Activated naive CD4-positive, alpha-beta T cell treated with anti-CD3 and anti-CD28 coated beads, Interleukin-2, amount 50 U/mL, for 24 hours (primary cell): ENCODE measurements at regions not wholly inside any gene's neighbourhood (a gene's known extent, or its start where the extent isn't known, plus 50 kb on each side); places are given as distances from the start of the nearest gene placed in this dataset.

ENCODE experiments used
- H3K27ac Mint-ChIP-seq: one replicate; pipeline ENCODE4 v1.8.0; 2021; ENCODE audit warnings: mild to moderate bottlenecking, mixed read lengths
- H3K27me3 Mint-ChIP-seq: one replicate; pipeline ENCODE4 v1.8.0; 2021; ENCODE audit warnings: mixed read lengths
- H3K36me3 Mint-ChIP-seq: one replicate; pipeline ENCODE4 v1.8.0; 2021; ENCODE audit warnings: mixed read lengths
- H3K4me1 Mint-ChIP-seq: one replicate; pipeline ENCODE4 v1.8.0; 2021; ENCODE audit warnings: mixed read lengths
- H3K4me3 Mint-ChIP-seq: one replicate; pipeline ENCODE4 v1.8.0; 2021; ENCODE audit warnings: mild to moderate bottlenecking, mixed read lengths
- H3K9me3 Mint-ChIP-seq: one replicate; pipeline ENCODE4 v1.8.0; 2021; ENCODE audit warnings: mixed read lengths

GRCh38 chr2:21411741-21412140 lies 288.0 kb downstream of the TDRD15 start:
- H3K9me3 Mint-ChIP-seq: peaks cover 11% of the 10 kb centered on the region
- no peak overlapping the region for H3K27ac Mint-ChIP-seq
- H3K27me3 Mint-ChIP-seq: no peaks in the 10 kb centered on the region
- H3K4me3 Mint-ChIP-seq: no peak overlapping the region
- no peaks in the 10 kb centered on the region for H3K4me1 Mint-ChIP-seq
- no peaks in the 10 kb centered on the region for H3K36me3 Mint-ChIP-seq

DNA sequence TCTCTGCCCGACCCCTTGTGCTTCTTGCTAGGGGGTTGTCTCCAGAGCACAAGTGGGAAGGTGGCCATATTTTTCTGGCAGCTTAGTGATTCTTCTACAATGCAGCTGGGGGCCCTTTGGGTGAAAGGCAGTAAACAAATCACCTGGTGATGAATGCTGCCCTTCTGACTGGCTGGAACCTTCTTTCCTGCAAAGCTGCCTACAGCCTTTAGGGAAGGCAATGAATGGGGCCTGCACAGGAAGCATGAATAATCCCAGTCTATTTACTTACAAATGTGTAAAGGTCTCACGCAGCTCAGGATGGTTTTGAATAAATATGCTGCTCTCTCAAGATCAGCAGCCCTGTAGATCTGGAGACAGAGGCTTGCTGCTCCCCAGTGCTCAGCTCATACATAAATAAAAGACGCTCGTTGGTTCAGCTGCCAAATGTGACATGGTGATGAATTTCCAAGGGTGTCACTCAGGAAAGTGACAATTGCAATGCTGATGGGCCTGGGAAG lies 289.2 kb downstream of the TDRD15 start:
- peaks cover 11% of the 10 kb centered on the region for H3K9me3 Mint-ChIP-seq
- H3K27ac Mint-ChIP-seq: no peak overlapping the region
- H3K4me1 Mint-ChIP-seq: no peaks in the 10 kb centered on the region
- no peaks in the 10 kb centered on the region for H3K27me3 Mint-ChIP-seq
- H3K4me3 Mint-ChIP-seq: no peak overlapping the region
- no peaks in the 10 kb centered on the region for H3K36me3 Mint-ChIP-seq

DNA sequence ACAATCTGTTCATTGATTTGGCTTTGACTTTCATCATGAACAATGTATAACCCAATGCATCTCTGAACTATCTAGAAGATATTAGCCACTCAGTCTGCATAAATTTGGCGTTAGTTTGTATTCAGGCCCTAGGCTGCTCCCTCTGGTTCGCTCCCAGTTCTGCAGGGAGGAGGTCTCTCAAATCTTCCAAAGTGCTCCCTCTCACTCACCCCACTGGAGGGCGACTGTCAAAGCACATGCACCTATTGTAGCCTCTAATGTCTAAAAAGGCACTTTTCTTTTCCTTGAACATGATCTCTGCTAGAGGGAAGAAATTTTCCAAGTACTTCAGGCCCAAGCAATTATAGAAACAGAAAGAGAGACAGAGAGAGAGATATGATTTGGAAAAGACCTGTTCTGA lies 291.5 kb downstream of the TDRD15 start:
- Mint-ChIP-seq H3K4me1 (no peaks in the 10 kb centered on the region), H3K36me3 (no peaks in the 10 kb centered on the region), H3K27me3 (no peaks in the 10 kb centered on the region), H3K9me3 (peaks cover 11% of the 10 kb centered on the region), H3K4me3 (no peak overlapping the region), H3K27ac (no peak overlapping the region)

- H3K27ac Mint-ChIP-seq: no peak overlapping the region
- no peak overlapping the region for H3K4me3 Mint-ChIP-seq
- no peaks in the 10 kb centered on the region for H3K36me3 Mint-ChIP-seq
- peaks cover 11% of the 10 kb centered on the region for H3K9me3 Mint-ChIP-seq
- H3K4me1 Mint-ChIP-seq: no peaks in the 10 kb centered on the region
- no peaks in the 10 kb centered on the region for H3K27me3 Mint-ChIP-seq
Observed at GRCh38 chr2:21416226-21416625, 292.5 kb downstream of the TDRD15 start.

DNA sequence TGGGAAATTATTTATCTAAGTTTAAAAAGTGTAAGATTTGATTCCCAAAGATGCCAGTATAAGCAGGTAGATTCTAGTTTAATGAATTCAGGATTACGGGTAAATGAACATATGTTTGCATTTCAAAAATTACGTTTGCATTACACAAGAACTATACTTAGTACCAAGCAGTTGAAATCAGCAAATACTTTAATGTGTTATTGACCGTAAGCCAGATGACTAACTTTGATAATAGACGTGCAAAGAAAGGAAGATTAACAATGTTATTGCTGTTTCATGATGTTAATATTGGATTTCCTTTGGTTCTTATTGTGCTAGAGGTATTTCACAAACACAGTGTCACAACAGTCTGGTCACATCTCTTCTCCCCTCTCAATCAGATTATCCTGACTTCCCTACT lies 294.7 kb downstream of the TDRD15 start:
- H3K36me3 Mint-ChIP-seq: no peaks in the 10 kb centered on the region
- H3K27me3 Mint-ChIP-seq: no peaks in the 10 kb centered on the region
- H3K4me1 Mint-ChIP-seq: no peaks in the 10 kb centered on the region
- H3K4me3 Mint-ChIP-seq: no peak overlapping the region
- H3K27ac Mint-ChIP-seq: no peak overlapping the region
- H3K9me3 Mint-ChIP-seq: peaks cover 11% of the 10 kb centered on the region

GRCh38 chr2:21420553-21421335 lies 297.0 kb downstream of the TDRD15 start:
- Mint-ChIP-seq H3K36me3 (no peaks in the 10 kb centered on the region), H3K27me3 (no peaks in the 10 kb centered on the region), H3K4me1 (no peaks in the 10 kb centered on the region), H3K4me3 (no peak overlapping the region), H3K27ac (no peak overlapping the region), H3K9me3 (peaks cover 5% of the 10 kb centered on the region)

DNA sequence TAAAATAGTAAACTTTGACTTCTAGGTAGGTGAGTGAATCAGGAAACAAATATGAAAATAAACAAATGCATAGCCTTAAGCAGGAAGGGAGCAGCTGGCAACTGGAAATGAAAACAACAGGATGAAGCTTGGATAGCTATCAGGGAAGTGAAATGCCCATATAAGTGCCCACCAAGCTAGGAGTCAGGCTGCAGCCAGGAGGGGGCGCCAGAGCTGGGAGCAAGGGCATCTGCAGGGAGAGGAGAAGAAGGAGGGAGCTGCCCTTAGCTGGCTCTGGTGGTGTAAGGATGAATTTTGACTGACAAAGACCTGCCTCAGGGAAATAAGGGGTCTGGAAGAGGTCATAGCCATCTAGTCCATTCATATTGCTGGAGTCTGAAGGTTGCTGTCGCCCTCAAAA lies 298.3 kb downstream of the TDRD15 start:
- no peaks in the 10 kb centered on the region for H3K27me3 Mint-ChIP-seq
- H3K9me3 Mint-ChIP-seq: peaks cover 5% of the 10 kb centered on the region
- no peak overlapping the region for H3K27ac Mint-ChIP-seq
- no peaks in the 10 kb centered on the region for H3K4me1 Mint-ChIP-seq
- no peak overlapping the region for H3K4me3 Mint-ChIP-seq
- H3K36me3 Mint-ChIP-seq: no peaks in the 10 kb centered on the region

DNA sequence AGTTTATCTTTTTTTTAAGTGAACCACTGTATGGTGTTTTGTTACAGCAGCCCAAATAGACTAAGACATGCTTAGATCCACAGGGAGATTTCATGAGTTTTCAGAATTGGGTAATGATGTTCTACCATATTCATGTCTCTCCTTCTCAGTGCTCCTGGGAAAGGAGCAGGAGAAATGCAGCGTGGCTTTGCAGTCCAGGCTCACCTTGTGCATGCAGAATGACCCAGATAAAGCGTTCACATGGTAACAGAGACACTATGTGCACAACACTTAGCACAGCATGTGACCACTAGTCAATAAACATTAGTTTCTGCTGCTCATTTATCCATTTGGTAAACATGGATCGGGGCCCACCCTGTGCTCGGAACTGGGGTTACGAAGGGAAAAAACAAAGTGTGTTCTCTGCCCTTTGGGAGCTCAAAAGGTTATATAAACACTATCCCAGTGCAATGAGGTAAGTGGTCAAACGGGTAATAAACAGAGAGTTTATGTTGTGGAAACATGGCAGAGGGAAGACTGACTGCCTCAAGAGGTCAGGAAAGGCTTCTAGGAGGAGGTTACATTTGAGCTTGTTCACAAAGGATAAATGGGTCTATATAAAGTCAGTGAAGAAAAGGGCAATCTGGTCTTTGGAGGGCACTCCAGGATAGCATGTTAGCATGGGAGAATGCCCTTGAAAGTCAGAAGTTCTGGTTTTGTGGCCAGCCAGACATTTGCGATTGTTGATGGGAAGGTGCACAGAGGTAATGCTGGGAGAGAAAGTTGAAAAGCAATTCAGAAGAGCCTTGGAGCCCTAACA lies 299.2 kb downstream of the TDRD15 start:
- Mint-ChIP-seq H3K27ac (no peak overlapping the region), H3K9me3 (peaks cover 5% of the 10 kb centered on the region), H3K4me3 (no peak overlapping the region), H3K27me3 (no peaks in the 10 kb centered on the region), H3K4me1 (no peaks in the 10 kb centered on the region), H3K36me3 (no peaks in the 10 kb centered on the region)

- no peaks in the 10 kb centered on the region for H3K36me3 Mint-ChIP-seq
- no peak overlapping the region for H3K4me3 Mint-ChIP-seq
- no peak overlapping the region for H3K27ac Mint-ChIP-seq
- no peaks in the 10 kb centered on the region for H3K4me1 Mint-ChIP-seq
- H3K9me3 Mint-ChIP-seq: peaks cover 5% of the 10 kb centered on the region
- no peaks in the 10 kb centered on the region for H3K27me3 Mint-ChIP-seq
Observed at GRCh38 chr2:21423854-21424253, 300.1 kb downstream of the TDRD15 start.

GRCh38 chr2:21424375-21424774 lies 300.6 kb downstream of the TDRD15 start:
- no peaks in the 10 kb centered on the region for H3K4me1 Mint-ChIP-seq
- no peaks in the 10 kb centered on the region for H3K27me3 Mint-ChIP-seq
- no peak overlapping the region for H3K27ac Mint-ChIP-seq

GRCh38 chr2:21427606-21428005 lies 303.8 kb downstream of the TDRD15 start:
- no peaks in the 10 kb centered on the region for H3K4me1 Mint-ChIP-seq
- peaks cover 6% of the 10 kb centered on the region for H3K9me3 Mint-ChIP-seq
- no peak overlapping the region for H3K27ac Mint-ChIP-seq
- peaks cover 3% of the 10 kb centered on the region for H3K27me3 Mint-ChIP-seq
- no peak overlapping the region for H3K4me3 Mint-ChIP-seq
- H3K36me3 Mint-ChIP-seq: no peaks in the 10 kb centered on the region

More at GRCh38 chr2:21424375-21424774, 300.6 kb downstream of the TDRD15 start:
- no peaks in the 10 kb centered on the region for H3K36me3 Mint-ChIP-seq
- H3K4me3 Mint-ChIP-seq: no peak overlapping the region
- peaks cover 5% of the 10 kb centered on the region for H3K9me3 Mint-ChIP-seq

DNA sequence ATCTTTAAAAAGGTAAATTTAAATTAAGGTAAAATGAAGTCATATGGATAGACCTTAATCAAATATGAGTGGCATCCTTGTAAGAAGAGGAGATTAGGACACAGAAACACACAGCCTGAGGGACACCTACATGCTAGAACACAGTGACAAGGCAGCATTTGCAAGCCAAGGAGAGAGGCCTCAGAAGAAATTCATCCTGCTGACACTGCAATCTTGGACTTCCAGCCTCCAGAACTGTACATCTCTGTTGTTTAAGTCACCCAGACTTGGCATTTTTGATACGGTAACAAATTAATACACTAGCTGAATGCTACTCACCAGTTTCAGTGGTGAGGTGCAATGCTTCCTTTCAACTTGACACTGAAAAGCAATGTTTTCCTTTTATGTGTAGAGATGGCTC lies 305.0 kb downstream of the TDRD15 start:
- H3K36me3 Mint-ChIP-seq: no peaks in the 10 kb centered on the region

DNA sequence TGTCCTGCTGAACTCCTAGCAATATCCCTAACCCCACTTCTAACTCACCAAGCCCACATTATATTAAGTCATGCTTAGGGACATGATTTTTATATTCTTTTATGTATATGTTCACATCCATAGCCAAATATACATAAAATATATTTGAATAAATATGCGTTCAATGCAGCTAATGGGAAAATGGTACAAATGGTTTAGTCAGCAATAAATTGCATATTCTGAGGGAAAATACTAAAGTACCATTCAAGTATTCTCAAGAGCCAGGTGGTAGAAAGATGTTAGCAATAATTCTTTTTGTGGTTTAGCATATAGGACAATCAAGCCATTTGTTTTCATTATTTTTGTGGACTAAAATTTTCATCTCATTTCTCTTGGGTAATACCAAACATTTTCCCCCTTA lies 306.0 kb downstream of the TDRD15 start:
- Mint-ChIP-seq H3K9me3 (peaks cover 6% of the 10 kb centered on the region), H3K27me3 (peaks cover 3% of the 10 kb centered on the region), H3K4me1 (no peaks in the 10 kb centered on the region), H3K36me3 (no peaks in the 10 kb centered on the region), H3K27ac (no peak overlapping the region), H3K4me3 (no peak overlapping the region)

More for the DNA sequence above, 305.0 kb downstream of the TDRD15 start:
- Mint-ChIP-seq H3K27me3 (peaks cover 3% of the 10 kb centered on the region), H3K9me3 (peaks cover 6% of the 10 kb centered on the region), H3K4me1 (no peaks in the 10 kb centered on the region), H3K4me3 (no peak overlapping the region), H3K27ac (no peak overlapping the region)

DNA sequence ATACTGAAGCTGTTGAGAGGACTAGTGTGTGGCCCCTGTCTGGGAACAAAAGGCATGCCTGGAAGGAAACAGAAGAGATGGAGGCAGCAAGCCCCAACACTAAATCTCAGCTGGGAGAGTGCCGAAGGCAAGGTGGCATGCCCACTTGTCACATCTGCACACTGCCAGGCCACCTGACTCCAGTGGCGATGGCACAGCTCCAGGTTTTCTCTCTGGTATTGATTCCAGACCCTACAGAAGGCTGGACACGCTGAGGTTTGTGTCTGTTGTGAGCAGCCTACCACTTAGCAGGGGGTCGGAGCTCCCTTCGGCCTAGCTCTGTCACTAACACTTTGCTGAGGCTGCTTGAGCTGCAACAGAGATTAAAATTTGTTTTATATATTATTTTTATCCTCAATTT lies 307.3 kb downstream of the TDRD15 start:
- no peak overlapping the region for H3K4me3 Mint-ChIP-seq
- no peak overlapping the region for H3K27ac Mint-ChIP-seq
- peaks cover 3% of the 10 kb centered on the region for H3K27me3 Mint-ChIP-seq
- H3K9me3 Mint-ChIP-seq: peaks cover 6% of the 10 kb centered on the region
- H3K36me3 Mint-ChIP-seq: no peaks in the 10 kb centered on the region
- H3K4me1 Mint-ChIP-seq: no peaks in the 10 kb centered on the region

DNA sequence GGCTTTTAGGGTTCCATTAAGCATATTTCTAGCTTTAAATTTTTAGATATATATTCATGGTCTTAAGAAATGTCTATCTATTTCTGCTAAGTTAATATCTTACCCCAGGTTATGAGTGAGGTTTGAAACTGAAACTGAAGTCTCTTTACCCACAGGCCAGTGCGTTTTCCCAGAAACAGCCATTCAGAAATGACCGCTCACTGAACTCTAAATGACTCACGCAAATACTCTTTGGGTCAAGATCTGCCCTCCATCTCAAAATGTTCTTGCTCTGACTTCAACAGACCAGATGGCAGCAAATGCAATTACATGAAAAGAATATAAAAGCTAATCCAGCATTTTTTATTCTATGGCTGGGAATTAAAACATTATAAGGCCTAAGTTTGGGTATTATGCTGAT lies 315.2 kb downstream of the TDRD15 start:
- Mint-ChIP-seq H3K36me3 (no peaks in the 10 kb centered on the region), H3K4me3 (no peak overlapping the region), H3K27ac (no peak overlapping the region), H3K27me3 (no peaks in the 10 kb centered on the region), H3K4me1 (no peaks in the 10 kb centered on the region), H3K9me3 (no peaks in the 10 kb centered on the region)

DNA sequence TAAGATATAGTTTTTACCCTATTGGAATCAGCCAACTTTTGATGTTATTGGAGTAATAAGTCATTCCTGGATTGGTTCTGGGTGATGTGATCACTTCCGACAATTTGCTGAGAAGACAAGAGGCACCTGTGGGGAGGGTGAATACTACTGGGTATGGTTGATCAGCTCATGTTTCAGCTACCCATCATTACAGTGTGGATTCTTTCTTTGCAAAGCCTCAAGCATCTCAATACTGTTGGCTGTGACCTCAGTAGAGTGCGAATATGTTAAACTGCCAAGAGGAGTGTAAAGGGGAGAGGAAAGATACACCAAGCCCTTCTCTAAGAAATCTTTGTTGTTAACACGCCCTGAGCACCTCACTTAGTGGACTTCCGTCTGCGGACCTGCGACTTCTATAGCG lies 317.7 kb downstream of the TDRD15 start:
- Mint-ChIP-seq H3K4me3 (no peak overlapping the region), H3K4me1 (no peaks in the 10 kb centered on the region), H3K27me3 (no peaks in the 10 kb centered on the region), H3K9me3 (no peaks in the 10 kb centered on the region), H3K27ac (no peak overlapping the region), H3K36me3 (no peaks in the 10 kb centered on the region)
